ENCODE measurements at regions not wholly inside any gene's neighbourhood (a gene's known extent, or its start where the extent isn't known, plus 50 kb on each side); places are given as distances from the start of the nearest gene placed in this dataset.

GRCh38 chr2:7884338-7884737, 797.5 kb upstream of the ID2 start:
- Histone ChIP-seq H3K27me3 (replicated peaks; ENCODE audit: control insufficient read depth, insufficient read depth, low read length) (no peaks in the 10 kb centered on the region), H3K36me3 (ENCODE audit: control insufficient read depth, insufficient read depth, low read length) (no peaks in the 10 kb centered on the region), H3K4me3 (replicated peaks; ENCODE audit: low read depth, low read length) (no peak overlapping the region)
- DNase-seq (ENCODE audit: extremely low read depth, insufficient read length): no peak
- no peak for TF ChIP-seq CTCF (IDR thresholded peaks at IDR 0.05; ENCODE audit: insufficient read depth, low read length, poor library complexity, severe bottlenecking)

GRCh38 chr2:7886666-7887065, 795.2 kb upstream of the ID2 start:
- no peak for TF ChIP-seq CTCF (IDR thresholded peaks at IDR 0.05; ENCODE audit: insufficient read depth, low read length, poor library complexity, severe bottlenecking)
- no peaks in the 10 kb centered on the region for H3K36me3 ChIP-seq (ENCODE audit: control insufficient read depth, insufficient read depth, low read length)
- DNase-seq (ENCODE audit: extremely low read depth, insufficient read length): no peak

GRCh38 chr2:7887441-7887840, 794.4 kb upstream of the ID2 start:
- Histone ChIP-seq H3K4me3 (replicated peaks; ENCODE audit: low read depth, low read length) (no peak overlapping the region), H3K36me3 (ENCODE audit: control insufficient read depth, insufficient read depth, low read length) (no peaks in the 10 kb centered on the region), H3K27me3 (replicated peaks; ENCODE audit: control insufficient read depth, insufficient read depth, low read length) (no peaks in the 10 kb centered on the region)
- no peak for DNase-seq (ENCODE audit: extremely low read depth, insufficient read length)
- TF ChIP-seq CTCF (IDR thresholded peaks at IDR 0.05; ENCODE audit: insufficient read depth, low read length, poor library complexity, severe bottlenecking): no peak

More at GRCh38 chr2:7886666-7887065, 795.2 kb upstream of the ID2 start:
- Histone ChIP-seq H3K27me3 (replicated peaks; ENCODE audit: control insufficient read depth, insufficient read depth, low read length) (no peaks in the 10 kb centered on the region), H3K4me3 (replicated peaks; ENCODE audit: low read depth, low read length) (no peak overlapping the region)

GRCh38 chr2:7888876-7889275, 793.0 kb upstream of the ID2 start:
- Histone ChIP-seq H3K27me3 (replicated peaks; ENCODE audit: control insufficient read depth, insufficient read depth, low read length) (no peaks in the 10 kb centered on the region), H3K36me3 (ENCODE audit: control insufficient read depth, insufficient read depth, low read length) (no peaks in the 10 kb centered on the region), H3K4me3 (replicated peaks; ENCODE audit: low read depth, low read length) (no peak overlapping the region)
- no peak for DNase-seq (ENCODE audit: extremely low read depth, insufficient read length)
- TF ChIP-seq CTCF (IDR thresholded peaks at IDR 0.05; ENCODE audit: insufficient read depth, low read length, poor library complexity, severe bottlenecking): no peak

GRCh38 chr2:7891312-7891711, 790.5 kb upstream of the ID2 start:
- Histone ChIP-seq H3K36me3 (ENCODE audit: control insufficient read depth, insufficient read depth, low read length) (no peaks in the 10 kb centered on the region), H3K4me3 (replicated peaks; ENCODE audit: low read depth, low read length) (no peak overlapping the region), H3K27me3 (replicated peaks; ENCODE audit: control insufficient read depth, insufficient read depth, low read length) (no peaks in the 10 kb centered on the region)
- no peak for DNase-seq (ENCODE audit: extremely low read depth, insufficient read length)
- TF ChIP-seq CTCF (IDR thresholded peaks at IDR 0.05; ENCODE audit: insufficient read depth, low read length, poor library complexity, severe bottlenecking): no peak

GRCh38 chr2:7895289-7895688, 786.6 kb upstream of the ID2 start:
- Histone ChIP-seq H3K36me3 (ENCODE audit: control insufficient read depth, insufficient read depth, low read length) (no peaks in the 10 kb centered on the region), H3K27me3 (replicated peaks; ENCODE audit: control insufficient read depth, insufficient read depth, low read length) (no peaks in the 10 kb centered on the region), H3K4me3 (replicated peaks; ENCODE audit: low read depth, low read length) (no peak overlapping the region)
- no peak for DNase-seq (ENCODE audit: extremely low read depth, insufficient read length)
- TF ChIP-seq CTCF (IDR thresholded peaks at IDR 0.05; ENCODE audit: insufficient read depth, low read length, poor library complexity, severe bottlenecking): no peak
